ENCODE measurements at regions not wholly inside any gene's neighbourhood (a gene's known extent, or its start where the extent isn't known, plus 50 kb on each side); places are given as distances from the start of the nearest gene placed in this dataset.

DNA sequence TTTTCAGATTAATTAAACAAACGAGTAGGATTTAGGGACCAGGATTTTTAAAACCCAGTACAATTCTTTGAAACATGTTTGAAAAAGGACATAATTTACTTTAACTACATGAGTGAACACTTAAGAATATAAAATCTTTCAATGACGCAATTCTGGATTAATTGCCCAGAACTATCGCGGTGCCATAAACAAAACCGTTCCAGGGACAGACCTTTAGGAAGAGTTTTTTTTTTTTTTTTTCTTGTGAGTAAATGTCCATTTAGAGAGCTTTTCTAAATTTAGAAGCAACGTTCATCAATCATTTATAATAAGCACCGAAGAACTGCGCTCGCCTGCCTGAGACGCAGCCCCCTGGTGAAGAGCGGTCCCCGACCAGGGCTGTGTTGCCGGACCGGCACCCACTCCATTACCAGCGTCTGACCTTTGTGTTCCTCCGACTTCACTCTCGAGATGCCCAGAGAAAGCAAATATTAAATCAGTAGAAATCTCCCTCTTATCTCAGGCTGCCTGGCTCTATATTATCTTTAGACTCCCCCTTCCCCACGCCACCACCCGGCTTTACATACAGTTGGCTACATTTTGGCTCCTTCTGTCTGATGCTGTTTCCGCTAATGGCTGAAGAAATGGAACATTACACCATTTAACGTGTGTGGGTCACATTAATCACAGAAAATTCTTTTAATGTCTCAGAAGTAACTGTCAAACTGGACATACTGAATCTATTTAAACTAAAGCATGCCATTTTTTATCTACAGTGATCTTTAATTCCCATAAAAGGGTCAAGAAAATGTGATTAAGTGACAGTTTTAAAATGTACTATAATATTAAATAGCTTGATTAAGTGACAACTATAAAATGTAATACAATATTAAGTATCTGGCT lies 364.0 kb upstream of the MEIS1 start:
- no peak for DNase-seq
- H3K4me1 Mint-ChIP-seq, result no peaks in the 10 kb centered on the region
- Histone ChIP-seq H3K4me3 (ENCODE audit: low read length in 2 of 2) (no peak overlapping the region), H3K27me3 (ENCODE audit: insufficient read depth, low read length) (no peaks in the 10 kb centered on the region), H3K36me3 (ENCODE audit: insufficient read depth, low read length) (no peaks in the 10 kb centered on the region), H3K27ac (ENCODE audit: low read depth, low read length) (no peak overlapping the region), H3K9me3 (ENCODE audit: control insufficient read depth in 1 of 2, low read length in 2 of 2) (no peaks in the 10 kb centered on the region), H3K4me1 (ENCODE audit: insufficient read depth, low read length) (no peaks in the 10 kb centered on the region)
- intact Hi-C loops (cut with micrococcal nuclease), result no loop called here
- H3K27ac Mint-ChIP-seq, result no peak overlapping the region
- H3K27me3 Mint-ChIP-seq, result peaks cover 1 to 2% of the 10 kb centered on the region in 2 donors
- CTCF ChIA-PET (ENCODE audit: partially characterized antibody), result no interaction called here
- H3K9me3 Mint-ChIP-seq, result peaks cover 0 to 2% (median 0%) of the 10 kb centered on the region in 8 donors
- no peaks in the 10 kb centered on the region for H3K36me3 Mint-ChIP-seq
- no peak overlapping the region for H3K4me3 Mint-ChIP-seq
- POLR2A ChIA-PET (ENCODE audit: partially characterized antibody), result no interaction called here

DNA sequence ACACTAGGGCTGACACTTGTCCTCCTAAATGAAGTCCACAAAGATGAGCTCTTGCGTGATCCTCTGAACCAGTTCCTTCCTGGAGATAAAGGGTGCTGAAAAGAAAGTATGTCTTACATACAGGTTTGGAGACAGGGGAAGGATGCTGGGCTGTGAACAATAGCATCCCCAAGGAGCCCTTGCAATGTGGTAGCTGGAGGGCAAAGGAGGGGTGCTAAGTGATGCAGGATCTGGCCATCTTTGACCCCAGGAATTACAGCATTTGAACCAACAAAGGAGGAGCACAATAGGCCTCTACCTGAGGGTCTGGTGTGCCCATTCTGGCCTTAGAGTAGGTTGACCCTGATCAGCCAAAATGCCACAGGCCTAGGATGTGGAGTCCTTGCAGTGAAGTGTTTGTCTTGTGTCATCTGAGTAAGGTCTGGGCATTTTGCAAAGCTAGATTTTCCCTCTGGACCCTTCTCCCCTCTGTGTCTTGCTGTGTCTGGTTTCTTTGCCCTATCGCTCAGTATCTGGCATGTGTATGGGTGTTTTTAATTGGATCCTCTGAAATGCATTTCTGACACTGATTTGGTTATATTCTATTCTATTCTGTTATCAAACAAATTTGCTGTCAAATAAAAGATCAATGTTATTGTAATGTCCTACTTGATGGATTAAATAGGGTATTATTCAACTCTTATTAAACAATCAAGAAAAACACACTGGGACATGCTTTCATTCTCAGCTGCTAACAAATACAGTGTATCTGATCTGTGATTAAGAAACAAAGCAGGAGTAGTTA lies 364.8 kb upstream of the MEIS1 start:
- Mint-ChIP-seq H3K4me1 (no peaks in the 10 kb centered on the region), H3K9me3 (peaks cover 0 to 4% (median 0%) of the 10 kb centered on the region in 8 donors), H3K27me3 (peaks cover 1 to 2% of the 10 kb centered on the region in 2 donors), H3K4me3 (no peak overlapping the region), H3K27ac (no peak overlapping the region), H3K36me3 (no peaks in the 10 kb centered on the region)
- no peak for DNase-seq
- no peaks in the 10 kb centered on the region for H3K4me1 ChIP-seq (ENCODE audit: insufficient read depth, low read length)
- H3K27ac ChIP-seq (ENCODE audit: low read depth, low read length), result no peak overlapping the region
- intact Hi-C loops (cut with micrococcal nuclease), result no loop called here
- ChIA-PET POLR2A (ENCODE audit: partially characterized antibody) (no interaction called here), CTCF (ENCODE audit: partially characterized antibody) (no interaction called here)
- H3K9me3 ChIP-seq (ENCODE audit: control insufficient read depth in 1 of 2, low read length in 2 of 2), result no peaks in the 10 kb centered on the region
- H3K4me3 ChIP-seq (ENCODE audit: low read length in 2 of 2), result no peak overlapping the region
- H3K36me3 ChIP-seq (ENCODE audit: insufficient read depth, low read length), result no peaks in the 10 kb centered on the region
- no peaks in the 10 kb centered on the region for H3K27me3 ChIP-seq (ENCODE audit: insufficient read depth, low read length)

DNA sequence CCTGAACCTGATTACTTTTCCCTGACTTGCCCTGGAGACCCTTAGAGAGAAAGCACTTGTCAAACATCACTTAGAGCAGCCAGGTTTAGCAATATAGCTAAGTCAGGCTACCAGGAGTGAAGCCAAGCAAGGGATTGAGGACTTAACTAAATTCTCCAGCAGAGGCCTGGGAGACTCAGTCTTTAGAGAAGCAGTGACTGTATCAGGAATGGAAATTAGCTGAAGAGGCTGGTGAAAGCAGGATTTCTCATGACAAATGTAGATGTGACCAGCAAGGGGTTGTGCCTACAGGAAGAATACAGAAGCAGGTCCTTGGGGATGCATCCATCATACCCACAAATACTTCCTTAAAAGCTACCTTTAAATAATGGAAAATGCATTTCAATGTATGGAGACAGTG lies 368.9 kb upstream of the MEIS1 start:
- H3K4me1 Mint-ChIP-seq, result no peaks in the 10 kb centered on the region
- H3K4me3 Mint-ChIP-seq, result no peak overlapping the region
- no peak overlapping the region for H3K27ac ChIP-seq (ENCODE audit: low read depth, low read length)
- no peaks in the 10 kb centered on the region for H3K36me3 Mint-ChIP-seq
- ChIA-PET CTCF (ENCODE audit: partially characterized antibody) (no interaction called here), POLR2A (ENCODE audit: partially characterized antibody) (no interaction called here)
- H3K36me3 ChIP-seq (ENCODE audit: insufficient read depth, low read length), result no peaks in the 10 kb centered on the region
- no peak for DNase-seq
- intact Hi-C loops (cut with micrococcal nuclease), result no loop called here
- no peak overlapping the region for H3K4me3 ChIP-seq (ENCODE audit: low read length in 2 of 2)
- H3K9me3 Mint-ChIP-seq, result peaks cover 0 to 4% (median 0%) of the 10 kb centered on the region in 8 donors
- H3K27me3 Mint-ChIP-seq, result peaks cover 1 to 2% of the 10 kb centered on the region in 2 donors
- H3K27ac Mint-ChIP-seq, result no peak overlapping the region
- no peaks in the 10 kb centered on the region for H3K27me3 ChIP-seq (ENCODE audit: insufficient read depth, low read length)
- H3K9me3 ChIP-seq (ENCODE audit: control insufficient read depth in 1 of 2, low read length in 2 of 2), result no peaks in the 10 kb centered on the region
- no peaks in the 10 kb centered on the region for H3K4me1 ChIP-seq (ENCODE audit: insufficient read depth, low read length)

DNA sequence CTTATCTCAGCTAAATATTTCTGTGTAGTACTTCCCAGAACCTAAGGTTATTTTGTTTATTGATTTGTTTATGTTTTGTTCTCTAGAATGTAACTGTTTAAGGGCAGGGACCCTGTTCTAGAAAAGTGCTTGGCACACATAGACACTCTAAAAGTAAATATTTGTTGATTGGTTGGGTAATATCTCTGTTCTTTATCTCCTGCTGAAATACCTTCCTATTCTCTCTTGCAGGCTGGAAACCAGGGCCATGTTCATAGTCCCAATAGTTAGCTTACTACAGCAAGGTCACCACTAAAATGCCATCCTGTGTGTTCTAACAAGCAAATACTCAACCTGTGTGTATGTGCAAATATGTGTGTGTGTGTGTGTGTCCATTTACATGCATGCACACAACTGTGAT lies 375.6 kb upstream of the MEIS1 start:
- Mint-ChIP-seq H3K4me1 (no peaks in the 10 kb centered on the region), H3K27me3 (peaks cover 0 to 2% of the 10 kb centered on the region in 2 donors), H3K4me3 (no peak overlapping the region), H3K36me3 (no peaks in the 10 kb centered on the region), H3K9me3 (peaks cover 0 to 7% (median 0%) of the 10 kb centered on the region in 8 donors), H3K27ac (no peak overlapping the region)
- Histone ChIP-seq H3K9me3 (ENCODE audit: control insufficient read depth in 1 of 2, low read length in 2 of 2) (no peaks in the 10 kb centered on the region), H3K4me3 (ENCODE audit: low read length in 2 of 2) (no peak overlapping the region), H3K4me1 (ENCODE audit: insufficient read depth, low read length) (no peaks in the 10 kb centered on the region), H3K27me3 (ENCODE audit: insufficient read depth, low read length) (no peaks in the 10 kb centered on the region), H3K27ac (ENCODE audit: low read depth, low read length) (no peak overlapping the region), H3K36me3 (ENCODE audit: insufficient read depth, low read length) (no peaks in the 10 kb centered on the region)
- ChIA-PET POLR2A (ENCODE audit: partially characterized antibody) (no interaction called here), CTCF (ENCODE audit: partially characterized antibody) (no interaction called here)
- no peak for DNase-seq
- intact Hi-C loops (cut with micrococcal nuclease), result no loop called here

GRCh38 chr2:66058675-66059074 lies 376.2 kb upstream of the MEIS1 start:
- H3K9me3 ChIP-seq (ENCODE audit: control insufficient read depth in 1 of 2, low read length in 2 of 2), result no peaks in the 10 kb centered on the region
- no peak overlapping the region for H3K4me3 ChIP-seq (ENCODE audit: low read length in 2 of 2)
- H3K27ac Mint-ChIP-seq, result no peak overlapping the region
- ChIA-PET CTCF (ENCODE audit: partially characterized antibody) (no interaction called here), POLR2A (ENCODE audit: partially characterized antibody) (no interaction called here)
- H3K27me3 Mint-ChIP-seq, result peaks cover 0 to 4% of the 10 kb centered on the region in 2 donors
- no peak overlapping the region for H3K27ac ChIP-seq (ENCODE audit: low read depth, low read length)
- no peaks in the 10 kb centered on the region for H3K36me3 Mint-ChIP-seq
- H3K36me3 ChIP-seq (ENCODE audit: insufficient read depth, low read length), result no peaks in the 10 kb centered on the region
- H3K4me1 Mint-ChIP-seq, result no peaks in the 10 kb centered on the region
- peaks cover 0 to 7% (median 0%) of the 10 kb centered on the region in 8 donors for H3K9me3 Mint-ChIP-seq
- H3K27me3 ChIP-seq (ENCODE audit: insufficient read depth, low read length), result no peaks in the 10 kb centered on the region
- intact Hi-C loops (cut with micrococcal nuclease), result no loop called here
- H3K4me1 ChIP-seq (ENCODE audit: insufficient read depth, low read length), result no peaks in the 10 kb centered on the region
- no peak for DNase-seq
- no peak overlapping the region for H3K4me3 Mint-ChIP-seq

DNA sequence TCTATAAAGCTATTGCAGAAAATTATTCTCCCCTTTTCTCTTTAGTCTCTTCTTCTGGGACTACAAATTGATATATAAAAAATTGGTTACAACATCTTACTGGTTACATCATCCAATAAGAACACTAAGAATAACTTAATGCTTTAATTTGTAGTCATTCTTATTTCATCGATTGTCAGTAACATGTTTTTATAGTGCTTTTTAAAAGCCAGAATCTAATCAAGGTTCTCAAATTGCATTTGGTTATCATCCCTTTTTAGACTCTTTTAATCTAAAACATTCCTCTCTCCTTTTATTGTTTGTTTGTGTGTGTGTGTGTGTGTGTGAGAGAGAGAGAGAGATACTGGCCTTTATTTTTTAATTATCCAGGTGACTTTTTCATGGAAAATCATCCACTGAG lies 377.1 kb upstream of the MEIS1 start:
- Histone ChIP-seq H3K27me3 (ENCODE audit: insufficient read depth, low read length) (no peaks in the 10 kb centered on the region), H3K9me3 (ENCODE audit: control insufficient read depth in 1 of 2, low read length in 2 of 2) (no peaks in the 10 kb centered on the region), H3K36me3 (ENCODE audit: insufficient read depth, low read length) (no peaks in the 10 kb centered on the region), H3K4me3 (ENCODE audit: low read length in 2 of 2) (no peak overlapping the region), H3K4me1 (ENCODE audit: insufficient read depth, low read length) (no peaks in the 10 kb centered on the region), H3K27ac (ENCODE audit: low read depth, low read length) (no peak overlapping the region)
- DNase-seq, result no peak
- Mint-ChIP-seq H3K36me3 (no peaks in the 10 kb centered on the region), H3K27me3 (peaks cover 0 to 4% of the 10 kb centered on the region in 2 donors), H3K27ac (no peak overlapping the region), H3K4me3 (no peak overlapping the region), H3K4me1 (no peaks in the 10 kb centered on the region), H3K9me3 (peaks cover 0 to 7% (median 0%) of the 10 kb centered on the region in 8 donors)
- ChIA-PET CTCF (ENCODE audit: partially characterized antibody) (no interaction called here), POLR2A (ENCODE audit: partially characterized antibody) (no interaction called here)
- intact Hi-C loops (cut with micrococcal nuclease), result no loop called here

DNA sequence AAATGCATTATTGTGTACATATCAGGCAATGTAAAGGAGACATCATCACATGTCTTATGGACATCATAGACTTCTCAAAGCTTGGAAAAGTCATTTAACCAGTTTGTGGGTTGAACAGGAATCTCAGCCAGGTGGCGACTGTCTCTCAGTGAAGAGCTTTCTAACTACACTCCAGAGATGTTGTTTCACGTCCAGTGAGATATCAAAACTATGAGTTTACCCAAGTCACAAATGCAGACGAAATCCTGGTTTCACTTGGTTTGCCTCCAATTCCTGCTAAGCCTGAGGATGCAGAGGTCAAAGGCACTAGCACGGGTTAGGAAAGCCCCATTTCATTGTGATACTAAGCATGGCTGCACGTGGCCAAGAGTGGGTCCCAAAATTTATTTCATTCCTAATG lies 384.5 kb upstream of the MEIS1 start:
- no peak overlapping the region for H3K4me3 ChIP-seq (ENCODE audit: low read length in 2 of 2)
- no peaks in the 10 kb centered on the region for H3K9me3 ChIP-seq (ENCODE audit: control insufficient read depth in 1 of 2, low read length in 2 of 2)
- DNase-seq, result no peak
- intact Hi-C loops (cut with micrococcal nuclease), result no loop called here
- Mint-ChIP-seq H3K27ac (no peak overlapping the region), H3K4me1 (no peaks in the 10 kb centered on the region), H3K9me3 (peaks cover 0 to 7% (median 0%) of the 10 kb centered on the region in 8 donors), H3K4me3 (no peak overlapping the region), H3K27me3 (peaks cover 0 to 4% of the 10 kb centered on the region in 2 donors), H3K36me3 (no peaks in the 10 kb centered on the region)
- no peaks in the 10 kb centered on the region for H3K27me3 ChIP-seq (ENCODE audit: insufficient read depth, low read length)
- H3K36me3 ChIP-seq (ENCODE audit: insufficient read depth, low read length), result no peaks in the 10 kb centered on the region
- POLR2A ChIA-PET (ENCODE audit: partially characterized antibody), result no interaction called here
- no peak overlapping the region for H3K27ac ChIP-seq (ENCODE audit: low read depth, low read length)
- H3K4me1 ChIP-seq (ENCODE audit: insufficient read depth, low read length), result no peaks in the 10 kb centered on the region
- CTCF ChIA-PET (ENCODE audit: partially characterized antibody), result no interaction called here

Data from CD4-positive, alpha-beta memory T cell (primary cell).